Uterus (tissue), 2 donors: ENCODE measurements at regions not wholly inside any gene's neighbourhood (a gene's known extent, or its start where the extent isn't known, plus 50 kb on each side); places are given as distances from the start of the nearest gene placed in this dataset.
"Not testable (repeated sequence)": the region's sequence is repeated elsewhere in the genome, so short reads cannot be mapped to it uniquely, and the experiment has no call there.

Experiments used
- POLR2A ChIP-seq, 2 donors: fragments of 450-650 bp; IDR thresholded peaks; one replicate each; pipeline ENCODE4 v1.6.1; 2016; ENCODE audit warnings: antibody characterized with exemption in 2 of 2, mild to moderate bottlenecking in 1 of 2, moderate library complexity in 1 of 2
- TF ChIP-seq, protein P1 (sequence below), 4 experiments: fragments of 200-600 bp in 2 of 4; fragments of 450-650 bp in 2 of 4; sonication (generic) in 2 of 4; IDR thresholded peaks; one replicate each; pipeline ENCODE4 v1.5.1; 2016 to 2019; ENCODE audit warnings: antibody characterized with exemption in 4 of 4, mild to moderate bottlenecking in 2 of 4, moderate library complexity in 1 of 4

DNA sequence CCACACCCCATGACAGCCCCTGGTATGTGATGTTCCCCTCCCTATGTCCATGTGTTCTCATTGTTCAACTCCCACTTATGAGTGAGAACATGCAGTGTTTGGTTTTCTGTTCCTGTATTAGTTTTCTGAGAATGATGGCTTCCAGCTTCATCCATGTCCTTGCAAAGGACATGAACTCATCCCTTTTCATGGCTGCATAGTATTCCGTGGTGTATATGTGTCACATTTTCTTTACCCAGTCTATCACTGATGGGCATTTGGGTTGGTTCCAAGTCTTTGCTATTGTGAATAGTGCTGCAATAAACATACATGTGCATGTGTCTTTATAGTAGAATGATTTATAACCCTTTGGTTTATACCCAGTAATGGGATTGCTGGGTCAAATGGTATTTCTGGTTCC, 1665.5 kb downstream of the REEP3 start:
- TF ChIP-seq, protein P1, sequence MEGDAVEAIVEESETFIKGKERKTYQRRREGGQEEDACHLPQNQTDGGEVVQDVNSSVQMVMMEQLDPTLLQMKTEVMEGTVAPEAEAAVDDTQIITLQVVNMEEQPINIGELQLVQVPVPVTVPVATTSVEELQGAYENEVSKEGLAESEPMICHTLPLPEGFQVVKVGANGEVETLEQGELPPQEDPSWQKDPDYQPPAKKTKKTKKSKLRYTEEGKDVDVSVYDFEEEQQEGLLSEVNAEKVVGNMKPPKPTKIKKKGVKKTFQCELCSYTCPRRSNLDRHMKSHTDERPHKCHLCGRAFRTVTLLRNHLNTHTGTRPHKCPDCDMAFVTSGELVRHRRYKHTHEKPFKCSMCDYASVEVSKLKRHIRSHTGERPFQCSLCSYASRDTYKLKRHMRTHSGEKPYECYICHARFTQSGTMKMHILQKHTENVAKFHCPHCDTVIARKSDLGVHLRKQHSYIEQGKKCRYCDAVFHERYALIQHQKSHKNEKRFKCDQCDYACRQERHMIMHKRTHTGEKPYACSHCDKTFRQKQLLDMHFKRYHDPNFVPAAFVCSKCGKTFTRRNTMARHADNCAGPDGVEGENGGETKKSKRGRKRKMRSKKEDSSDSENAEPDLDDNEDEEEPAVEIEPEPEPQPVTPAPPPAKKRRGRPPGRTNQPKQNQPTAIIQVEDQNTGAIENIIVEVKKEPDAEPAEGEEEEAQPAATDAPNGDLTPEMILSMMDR (IDR thresholded peaks at IDR 0.05): not testable (repeated sequence)
- TF ChIP-seq POLR2A (IDR thresholded peaks at IDR 0.05): not testable (repeated sequence)
